ENCODE measurements at regions not wholly inside any gene's neighbourhood (a gene's known extent, or its start where the extent isn't known, plus 50 kb on each side); places are given as distances from the start of the nearest gene placed in this dataset.

GRCh38 chr15:36484038-36484778 is 95.2 kb upstream of the CDIN1 start:
- no peak for TF ChIP-seq CTCF (IDR thresholded peaks at IDR 0.05)
- TF ChIP-seq RFX5 (IDR thresholded peaks at IDR 0.05) = no peak
- no peak for TF ChIP-seq RCOR1 (IDR thresholded peaks at IDR 0.05; ENCODE audit: low read depth, low read length)
- no peak for TF ChIP-seq E2F6 (IDR thresholded peaks at IDR 0.05; ENCODE audit: borderline replicate concordance, low read depth)
- no peak for TF ChIP-seq USF2 (IDR thresholded peaks at IDR 0.05)
- no peak for TF ChIP-seq RAD21 (conservative IDR thresholded peaks at IDR 0.05 in 1 of 2, IDR thresholded peaks at IDR 0.05 in 1 of 2)
- TF ChIP-seq POLR2A (IDR thresholded peaks at IDR 0.05; ENCODE audit: low read length) = no peak
- TF ChIP-seq ZC3H11A (IDR thresholded peaks at IDR 0.05) = no peak
- no peak for TF ChIP-seq BHLHE40 (IDR thresholded peaks at IDR 0.05; ENCODE audit: low read depth, low read length)
- TF ChIP-seq RNF2 (IDR thresholded peaks at IDR 0.05; ENCODE audit: borderline replicate concordance, low read depth) = no peak
- TF ChIP-seq HMGXB4 (CRISPR knock-in tag; IDR thresholded peaks at IDR 0.05; ENCODE audit: borderline replicate concordance) = no peak
- no peak for TF ChIP-seq MAX (IDR thresholded peaks at IDR 0.05)
